Endothelial cell of umbilical vein (primary cell): ENCODE measurements at regions not wholly inside any gene's neighbourhood (a gene's known extent, or its start where the extent isn't known, plus 50 kb on each side); places are given as distances from the start of the nearest gene placed in this dataset.

Experiments
- CTCF ChIP-seq, 2 donors: IDR thresholded peaks; 1 replicate in 1 of 2; 2 replicates in 1 of 2; pipeline ENCODE4 v1.5.1; 2011; ENCODE audit warnings: low read length in 2 of 2, mild to moderate bottlenecking in 2 of 2, moderate library complexity in 2 of 2, control low read depth in 1 of 2, inconsistent platforms in 1 of 2, low read depth in 1 of 2; ENCODE audit not compliant: insufficient read depth in 1 of 2; ENCODE audit errors: extremely low read depth in 1 of 2
- EZH2 ChIP-seq: IDR thresholded peaks from 2 replicates; pipeline ENCODE4 v1.6.1; 2012; ENCODE audit warnings: borderline replicate concordance, low read depth, mild to moderate bottlenecking, moderate library complexity, low read length, inconsistent platforms; ENCODE audit not compliant: severe bottlenecking
- FOS ChIP-seq: IDR thresholded peaks from 2 replicates; pipeline ENCODE4 v1.6.1; 2011; ENCODE audit warnings: mild to moderate bottlenecking, low read length, moderate library complexity, borderline replicate concordance; ENCODE audit not compliant: insufficient read depth
- GATA2 ChIP-seq: IDR thresholded peaks from 2 replicates; pipeline ENCODE4 v1.7.0; 2011; ENCODE audit warnings: low read depth, mild to moderate bottlenecking, moderate library complexity, mixed read lengths, low read length; ENCODE audit not compliant: insufficient read length, insufficient read depth
- JUN ChIP-seq: IDR thresholded peaks from 2 replicates; pipeline ENCODE4 v1.6.1; 2011; ENCODE audit warnings: borderline replicate concordance, low read depth; ENCODE audit not compliant: insufficient read length, insufficient read depth
- MAX ChIP-seq: IDR thresholded peaks from 2 replicates; pipeline ENCODE4 v1.6.1; 2011; ENCODE audit not compliant: insufficient read depth, insufficient read length
- MYC ChIP-seq: IDR thresholded peaks from one replicate; pipeline ENCODE4 v1.6.1; 2011; ENCODE audit warnings: mild to moderate bottlenecking, low read depth, low read length
- POLR2A ChIP-seq: IDR thresholded peaks from 2 replicates; pipeline ENCODE4 v1.6.1; 2012; ENCODE audit warnings: low read depth, mild to moderate bottlenecking, control low read depth, low read length
- POLR2AphosphoS5 ChIP-seq: IDR thresholded peaks from 2 replicates; pipeline ENCODE4 v1.6.1; 2012; ENCODE audit warnings: low read depth, mild to moderate bottlenecking, control low read depth, low read length, moderate library complexity; ENCODE audit not compliant: insufficient read depth

GRCh38 chr6:14406614-14407331 lies 289.2 kb downstream of the CD83 start:
- TF ChIP-seq CTCF (IDR thresholded peaks at IDR 0.05; ENCODE audit: extremely low read depth in 1 of 2, insufficient read depth in 1 of 2, low read depth in 1 of 2, low read length in 2 of 2) (no peak), MYC (no peak), GATA2 (no peak), POLR2AphosphoS5 (no peak), JUN (no peak), EZH2 (no peak), POLR2A (no peak), MAX (no peak), FOS (no peak)
